GM19193 (cell line): ENCODE measurements at regions not wholly inside any gene's neighbourhood (a gene's known extent, or its start where the extent isn't known, plus 50 kb on each side); places are given as distances from the start of the nearest gene placed in this dataset.

Experiments
- POLR2A ChIP-seq: IDR thresholded peaks from 4 replicates; pipeline ENCODE4 v1.6.1; 2011; ENCODE audit not compliant: insufficient read depth, insufficient read length; ENCODE audit errors: extremely low read depth

DNA sequence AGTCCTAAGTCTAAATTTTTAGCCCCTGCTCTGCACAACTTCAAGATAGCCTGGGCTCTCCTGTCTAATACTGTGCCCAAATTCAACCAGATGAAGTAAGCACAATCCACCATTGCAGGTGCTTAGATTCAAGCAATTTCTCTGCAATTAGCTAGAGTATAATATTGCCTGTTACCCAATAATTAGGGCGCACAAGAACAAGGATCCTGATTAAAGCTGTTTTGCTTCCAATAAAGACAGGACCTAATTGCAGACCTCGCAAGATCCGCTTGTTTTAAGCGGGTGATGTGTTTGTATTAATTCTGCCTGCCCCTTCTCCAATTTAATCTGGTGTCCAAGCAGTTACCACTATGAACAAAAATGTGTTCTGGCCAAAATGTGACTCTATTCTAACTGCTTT, 1268.9 kb upstream of the TMEM132C start:
- TF ChIP-seq POLR2A: no peak

DNA sequence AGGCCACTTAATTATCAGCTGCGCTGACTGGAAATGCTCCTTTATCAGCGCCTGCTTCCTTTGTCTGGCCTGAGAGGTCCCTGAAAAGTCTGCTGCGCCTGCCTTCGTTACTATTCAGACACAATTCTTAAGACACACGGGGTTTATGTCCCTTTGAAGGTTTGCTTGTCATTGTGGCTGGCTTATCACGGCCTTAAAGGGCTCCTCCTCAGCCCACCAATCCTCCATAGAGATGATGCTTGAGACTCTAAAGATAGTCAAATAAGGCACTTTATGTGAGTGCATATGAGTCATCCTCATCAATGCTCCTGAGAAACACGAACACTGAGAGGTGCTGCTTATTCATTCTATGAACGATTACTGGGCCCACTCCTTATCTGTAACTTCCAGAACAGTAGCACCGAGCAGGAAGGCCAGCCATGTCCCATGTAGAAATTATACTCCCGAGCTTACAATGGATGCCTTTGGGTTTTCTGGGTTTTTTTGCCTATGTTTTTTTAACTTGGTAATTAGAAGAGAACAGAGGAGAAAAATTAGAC, 1268.2 kb upstream of the TMEM132C start:
- TF ChIP-seq POLR2A: no peak

DNA sequence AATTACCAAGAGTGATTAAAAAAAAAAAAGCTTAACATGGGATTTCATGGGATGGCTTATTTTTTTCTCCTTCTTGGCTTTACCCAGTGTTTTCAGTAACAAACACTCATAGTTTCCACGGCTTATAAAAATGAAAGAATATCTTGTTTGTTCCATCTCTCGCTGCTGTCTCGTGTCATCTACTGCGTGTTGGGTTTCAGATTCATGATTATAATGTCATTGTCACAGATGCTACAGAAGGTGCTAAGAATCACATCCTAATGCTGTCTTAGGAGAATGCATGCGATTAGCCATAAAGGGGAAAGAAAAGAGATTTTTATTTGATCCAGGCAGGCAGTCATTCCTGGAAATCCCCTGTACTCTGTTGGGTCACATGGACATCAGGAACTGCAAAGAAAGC, 1267.6 kb upstream of the TMEM132C start:
- no peak for TF ChIP-seq POLR2A

DNA sequence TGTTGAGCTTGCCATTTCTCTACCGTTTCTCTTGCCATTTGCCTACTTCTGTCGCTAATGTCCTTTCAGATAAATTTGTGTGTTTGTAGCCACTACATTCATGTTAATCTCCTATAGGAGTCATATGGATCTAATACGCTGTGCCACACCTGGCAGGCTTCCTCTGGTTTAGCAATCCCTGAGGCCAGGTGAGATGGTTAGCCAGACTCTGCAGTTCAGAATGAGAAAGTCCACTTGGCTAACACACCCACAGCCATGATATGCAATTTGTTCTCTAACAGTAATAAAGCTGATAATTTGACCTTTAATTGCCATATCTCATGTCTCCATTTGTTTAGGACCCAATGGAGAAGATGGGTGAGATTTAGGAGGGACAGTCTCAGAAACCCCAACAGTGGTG, 1261.6 kb upstream of the TMEM132C start:
- no peak for TF ChIP-seq POLR2A

DNA sequence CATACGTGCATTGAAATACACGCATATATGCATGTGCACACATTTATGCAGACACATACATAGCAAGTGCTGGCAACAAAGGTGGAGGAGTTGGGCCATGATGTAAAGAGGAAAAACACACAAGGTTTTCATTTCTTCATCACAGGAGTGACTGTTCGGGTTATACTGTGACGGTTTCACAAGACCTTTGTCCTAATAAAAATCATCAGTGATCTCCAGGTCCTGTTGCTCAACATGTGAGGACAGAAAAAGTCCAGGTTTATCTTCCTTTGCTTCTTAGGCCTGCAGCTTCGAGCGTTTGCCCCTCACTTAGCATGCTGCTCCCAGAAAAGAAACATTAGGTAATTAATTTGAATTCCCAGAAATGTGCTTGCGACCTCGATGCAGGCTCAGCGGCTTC, 1260.0 kb upstream of the TMEM132C start:
- TF ChIP-seq POLR2A: no peak

DNA sequence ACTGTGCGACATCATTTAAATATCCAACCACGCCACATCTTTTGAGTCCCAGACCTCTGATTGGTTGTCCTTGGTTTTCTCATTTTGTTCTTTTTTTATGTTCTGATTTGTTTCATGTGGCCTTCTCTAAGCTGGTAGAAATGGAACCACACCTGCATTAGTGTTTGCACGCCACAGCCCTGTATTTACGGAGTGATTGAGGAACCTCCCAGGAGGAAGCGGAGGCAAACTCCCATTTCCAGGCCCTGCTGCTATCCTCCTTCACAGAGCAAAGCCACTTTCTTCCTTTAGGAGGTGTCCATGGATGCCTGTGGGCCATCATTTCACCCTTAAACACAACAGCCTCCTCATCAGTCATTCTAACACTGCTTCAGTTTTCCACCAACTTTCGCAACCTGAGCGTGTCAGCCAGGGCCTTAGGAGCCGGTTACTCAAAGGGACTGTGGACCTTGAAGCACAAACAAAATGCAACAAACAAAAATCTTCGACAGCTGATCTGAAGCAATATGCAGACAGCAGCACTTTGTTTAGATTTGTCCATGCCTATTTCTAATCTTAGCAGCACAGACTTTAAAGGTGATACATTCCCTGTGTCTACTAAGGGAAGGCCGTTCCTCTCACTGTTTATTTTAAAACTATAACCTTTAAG, 1258.1 kb upstream of the TMEM132C start:
- no peak for TF ChIP-seq POLR2A

DNA sequence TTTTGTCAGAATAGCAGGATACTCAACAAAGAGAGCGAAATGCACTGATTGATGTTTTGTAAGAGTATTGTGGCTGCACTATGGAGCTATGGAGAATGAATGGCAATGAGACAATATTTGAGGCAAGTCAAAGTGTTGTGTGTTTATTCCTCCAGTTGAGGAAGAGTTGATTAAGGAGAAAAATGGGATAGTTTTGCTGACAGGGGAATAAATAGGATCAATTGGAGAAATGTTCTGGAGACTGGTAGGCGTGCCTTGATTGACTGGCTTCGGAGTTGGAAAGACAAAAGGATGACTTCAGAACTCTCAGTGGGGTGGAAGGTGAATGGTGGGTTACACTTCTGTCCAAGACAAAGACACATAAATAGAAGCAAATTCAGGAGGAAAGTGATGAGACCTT, 1254.9 kb upstream of the TMEM132C start:
- no peak for TF ChIP-seq POLR2A

DNA sequence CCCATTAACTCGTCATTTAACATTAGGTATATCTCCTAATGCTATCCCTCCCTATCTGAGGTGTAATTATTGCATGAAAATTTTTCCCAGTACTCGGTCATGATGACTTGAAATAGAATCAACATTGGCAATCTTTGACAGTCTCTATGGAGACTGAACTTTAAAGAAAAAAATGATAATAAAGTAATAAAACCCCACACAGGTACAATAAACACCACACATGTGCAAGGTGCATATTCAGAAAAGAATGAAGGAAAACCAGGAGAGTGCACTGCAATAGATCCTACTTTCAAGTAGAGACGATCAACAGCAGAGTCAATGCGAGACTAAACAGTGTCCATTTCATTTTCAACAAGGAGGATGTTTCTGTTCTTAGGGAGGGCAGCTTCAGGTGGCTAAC, 1253.8 kb upstream of the TMEM132C start:
- TF ChIP-seq POLR2A: no peak

DNA sequence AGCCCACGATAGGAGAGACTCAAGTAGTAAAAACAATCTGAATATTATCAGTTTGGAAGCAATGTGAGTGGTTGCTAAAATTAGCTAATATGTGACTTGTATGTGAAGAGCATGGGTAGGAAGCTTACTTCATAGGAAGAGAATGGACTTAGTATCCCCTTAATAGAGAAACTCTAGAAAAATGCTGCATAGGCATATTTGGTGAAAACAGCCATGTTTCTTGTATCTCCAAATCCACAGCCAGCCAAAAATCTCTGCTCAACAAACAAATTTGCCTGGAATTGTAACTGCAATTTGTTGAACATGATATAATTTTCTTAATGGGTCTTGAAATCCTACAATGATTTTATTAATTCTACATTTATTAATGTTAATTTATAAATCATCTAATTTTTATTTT, 1252.9 kb upstream of the TMEM132C start:
- TF ChIP-seq POLR2A: no peak

DNA sequence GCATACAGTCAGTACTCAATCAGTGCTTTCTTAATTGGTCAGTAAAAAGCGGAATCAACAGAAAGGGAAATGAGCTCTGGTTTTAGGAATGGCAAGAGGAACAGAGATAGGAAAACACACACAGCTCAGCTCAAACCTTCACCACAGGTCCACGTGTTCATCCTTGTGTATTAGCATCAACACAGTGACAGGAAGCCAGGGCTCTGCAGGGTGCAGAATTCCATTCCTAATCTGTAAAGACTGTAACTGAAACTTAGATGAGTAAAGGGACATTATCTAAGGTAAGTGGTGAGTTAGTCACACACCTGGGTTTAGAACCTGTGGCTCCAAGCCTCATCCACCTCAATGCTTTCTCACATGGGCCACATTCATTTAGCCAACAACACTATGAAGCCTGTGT, 1242.2 kb upstream of the TMEM132C start:
- TF ChIP-seq POLR2A: no peak

DNA sequence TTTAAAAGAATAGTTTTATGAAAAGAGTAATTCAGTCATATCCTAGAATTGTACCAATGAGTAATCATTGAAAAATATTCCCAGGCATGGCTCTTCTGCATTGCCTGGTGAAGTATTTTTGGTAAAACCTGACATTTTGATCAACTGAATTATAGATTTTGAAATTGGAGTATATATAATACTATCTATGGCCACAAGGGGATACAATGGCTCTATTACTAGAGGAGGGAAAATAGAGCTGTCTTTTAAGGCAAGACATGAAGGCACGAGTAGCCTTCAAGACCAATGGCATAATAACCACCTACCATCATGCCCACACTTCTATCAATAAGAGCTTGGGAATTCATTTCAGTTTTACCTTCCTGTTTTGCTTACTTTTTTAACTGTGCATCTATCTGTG, 1241.4 kb upstream of the TMEM132C start:
- TF ChIP-seq POLR2A: no peak

DNA sequence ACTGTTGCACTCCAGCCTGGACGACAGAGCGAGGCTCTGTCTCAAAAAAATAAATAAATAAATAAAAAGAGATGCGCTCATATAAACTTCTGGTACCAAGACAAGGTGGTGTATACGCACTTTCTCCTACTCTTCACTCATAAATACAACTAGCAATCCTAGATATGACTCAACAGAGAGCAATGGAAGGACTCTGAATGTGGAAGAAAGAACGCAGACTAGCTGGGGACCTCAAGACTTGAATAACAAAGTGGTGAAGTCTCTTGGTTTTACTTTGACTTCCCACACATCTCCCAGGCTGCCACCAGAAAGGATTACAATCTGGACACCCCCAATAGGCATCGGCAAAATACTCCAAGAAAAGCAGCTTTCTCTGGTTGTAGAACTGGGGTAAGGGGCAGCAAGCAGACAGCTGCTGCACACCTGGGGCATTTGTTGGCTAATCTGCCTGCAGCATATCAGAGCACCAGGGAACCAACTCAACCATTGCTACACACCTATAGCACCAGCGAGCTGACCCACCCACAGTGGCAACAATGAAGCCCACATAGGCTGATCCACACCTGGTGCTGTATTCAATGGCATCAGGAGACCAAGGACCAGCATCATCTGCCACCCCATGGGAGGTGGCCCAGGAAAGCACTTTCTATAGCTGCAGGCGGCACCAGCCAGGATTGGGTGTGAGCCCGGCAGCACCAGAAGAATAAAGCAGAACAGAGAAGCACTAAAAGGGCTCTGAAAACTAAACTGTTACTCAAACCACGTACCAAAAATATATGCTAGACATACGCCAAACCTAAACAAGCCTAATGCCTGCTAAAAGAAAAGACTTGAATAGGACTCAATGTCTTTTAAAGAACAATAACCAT, 1231.7 kb upstream of the TMEM132C start:
- TF ChIP-seq POLR2A: no peak

DNA sequence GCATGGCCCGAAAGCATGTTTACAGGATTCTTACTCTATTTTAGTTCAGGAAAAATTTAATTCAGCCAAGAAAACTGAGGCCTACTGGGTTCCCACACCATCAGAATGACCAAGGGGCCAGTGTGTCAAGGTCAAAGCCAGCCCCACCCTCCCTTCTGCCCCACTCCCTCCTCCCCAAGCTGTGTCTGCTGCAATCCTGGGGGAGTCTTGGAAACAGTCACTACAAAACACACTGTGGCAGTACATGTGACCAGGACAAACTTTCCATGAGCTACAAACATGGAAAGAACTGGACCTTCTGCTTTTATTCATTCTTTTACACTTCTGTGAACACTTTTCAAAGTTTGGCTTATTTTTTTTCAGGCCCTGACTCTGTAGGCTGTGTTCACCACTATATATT, 1228.8 kb upstream of the TMEM132C start:
- no peak for TF ChIP-seq POLR2A

DNA sequence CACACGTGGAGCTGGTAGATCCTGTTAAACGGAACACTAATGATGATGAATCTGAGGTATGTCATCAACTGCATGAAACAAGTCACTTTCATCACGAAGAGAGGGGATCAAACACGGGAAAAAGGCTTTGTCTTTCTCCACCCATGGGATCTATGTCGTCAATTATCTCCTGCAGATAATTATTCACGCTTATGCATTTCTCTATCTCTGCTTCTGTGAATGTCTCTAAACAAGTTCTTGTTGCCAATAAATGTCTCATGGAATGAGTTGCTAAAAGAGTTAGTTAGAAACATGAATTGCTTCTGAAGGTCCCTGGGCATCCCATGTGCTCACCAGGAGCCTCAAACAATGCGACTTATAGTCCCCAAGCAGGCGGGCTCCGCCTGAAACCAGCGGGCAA, 1228.2 kb upstream of the TMEM132C start:
- no peak for TF ChIP-seq POLR2A

DNA sequence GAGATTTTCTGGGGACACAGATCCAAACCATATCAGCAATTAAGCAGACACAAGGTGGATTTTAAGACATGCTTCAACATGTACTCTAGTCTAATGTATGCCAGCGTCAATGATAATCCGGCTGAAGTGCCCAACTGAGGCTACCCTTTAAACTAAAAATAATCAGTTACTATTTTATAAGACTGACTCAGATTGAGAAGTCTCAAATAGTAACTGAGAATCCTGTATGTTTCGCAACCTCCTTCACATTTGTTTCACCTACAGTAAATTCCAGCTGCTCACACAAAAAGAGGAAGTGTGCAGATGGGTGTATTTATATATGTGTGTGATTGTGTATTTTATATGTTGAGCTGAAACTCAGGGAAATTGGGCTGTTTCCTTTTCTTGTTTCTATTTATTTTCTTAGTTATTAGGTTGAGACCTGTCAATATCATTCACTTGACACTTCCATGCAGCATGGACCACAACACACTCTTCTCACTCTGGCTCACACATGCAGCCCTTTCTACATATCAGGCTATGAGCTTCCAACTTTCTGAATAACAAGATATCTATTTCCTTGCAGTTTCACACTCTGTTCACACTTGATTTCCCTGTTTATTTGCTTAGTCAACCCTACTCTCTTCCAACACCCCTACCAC, 1224.9 kb upstream of the TMEM132C start:
- no peak for TF ChIP-seq POLR2A
